ENCODE measurements at regions not wholly inside any gene's neighbourhood (a gene's known extent, or its start where the extent isn't known, plus 50 kb on each side); places are given as distances from the start of the nearest gene placed in this dataset.
"Not testable (repeated sequence)": the region's sequence is repeated elsewhere in the genome, so short reads cannot be mapped to it uniquely, and the experiment has no call there.

DNA sequence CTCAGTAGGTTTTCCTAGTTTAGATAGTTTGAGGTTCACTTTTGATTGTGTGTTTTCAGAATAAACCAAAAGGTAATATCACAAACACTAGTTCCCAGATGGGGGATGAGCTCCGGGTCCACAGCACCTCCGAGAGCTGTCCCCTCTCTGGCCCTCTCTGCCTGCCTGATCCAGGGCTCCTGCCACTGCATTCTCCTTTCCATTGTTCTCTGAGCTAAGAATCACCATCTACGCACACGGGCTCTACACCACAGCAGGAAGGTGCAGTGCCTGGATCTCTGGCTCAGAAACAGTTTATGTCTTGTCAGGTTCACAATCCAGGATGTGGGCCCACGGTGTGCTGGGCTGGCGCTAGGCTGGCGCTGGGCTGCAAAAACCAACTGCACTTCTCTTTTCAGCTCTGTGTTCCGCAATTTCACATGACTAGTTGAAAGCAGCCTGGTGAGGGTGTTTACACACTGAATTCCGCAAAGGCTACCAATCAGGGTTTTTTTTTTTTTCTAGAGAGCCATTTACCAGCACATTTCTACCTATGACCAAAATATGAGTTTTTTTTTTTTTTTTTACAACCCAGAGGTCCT, 167.5 kb downstream of the SOD2 start:
- no peak for DNase-seq (ENCODE audit: low read depth in 2 of 3, low spot score in 1 of 3)

- DNase-seq (ENCODE audit: low read depth in 2 of 3, low spot score in 1 of 3) = no peak
Observed at GRCh38 chr6:159522877-159523547, 170.0 kb downstream of the SOD2 start.

GRCh38 chr6:159521962-159522361, 171.1 kb downstream of the SOD2 start:
- DNase-seq (ENCODE audit: low read depth in 2 of 3, low spot score in 1 of 3) = no peak

DNA sequence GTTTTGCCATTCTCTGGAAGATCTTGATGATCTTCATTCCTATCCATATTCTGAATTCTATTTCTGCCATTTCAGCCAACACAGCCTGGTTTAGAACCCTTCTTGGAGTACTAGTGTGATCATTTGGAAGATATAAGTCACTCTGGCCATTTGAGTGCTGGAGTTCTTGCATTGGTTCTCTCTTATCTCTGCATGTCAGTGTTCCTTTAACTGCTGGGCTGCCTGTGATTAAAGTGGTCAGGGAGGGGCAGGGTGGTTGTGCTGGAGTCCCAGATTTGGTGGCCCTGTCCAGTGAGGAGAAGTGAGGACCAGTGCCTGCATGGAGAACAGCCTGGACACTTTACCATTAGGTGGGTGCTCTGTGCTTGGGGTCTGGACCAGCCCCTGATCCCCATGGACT, 173.0 kb downstream of the SOD2 start:
- DNase-seq (ENCODE audit: low read depth in 2 of 3, low spot score in 1 of 3) = no peak

DNA sequence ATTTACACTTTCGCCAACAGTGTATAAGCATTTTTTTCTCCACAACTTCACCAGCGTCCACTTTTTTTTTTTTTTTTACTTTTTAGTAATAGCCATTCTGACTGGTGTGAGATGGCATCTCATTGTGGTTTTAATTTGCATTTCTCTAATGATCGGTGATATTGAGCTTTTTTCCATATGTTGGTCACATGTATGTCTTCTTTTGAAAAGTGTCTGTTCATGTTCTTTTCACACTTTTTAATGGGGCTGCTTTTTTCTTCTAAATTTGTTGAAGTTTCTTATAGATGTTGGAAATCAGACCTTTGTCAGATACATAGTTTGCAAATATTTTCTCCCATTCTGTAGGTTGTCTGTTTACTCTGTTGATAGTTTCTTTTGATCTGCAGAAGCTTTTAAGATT, 177.2 kb downstream of the SOD2 start:
- not testable (repeated sequence) for DNase-seq (ENCODE audit: low read depth in 2 of 3, low spot score in 1 of 3)

GRCh38 chr6:159513914-159514313, 179.1 kb downstream of the SOD2 start:
- DNase-seq (ENCODE audit: low read depth in 2 of 3, low spot score in 1 of 3) = no peak

DNA sequence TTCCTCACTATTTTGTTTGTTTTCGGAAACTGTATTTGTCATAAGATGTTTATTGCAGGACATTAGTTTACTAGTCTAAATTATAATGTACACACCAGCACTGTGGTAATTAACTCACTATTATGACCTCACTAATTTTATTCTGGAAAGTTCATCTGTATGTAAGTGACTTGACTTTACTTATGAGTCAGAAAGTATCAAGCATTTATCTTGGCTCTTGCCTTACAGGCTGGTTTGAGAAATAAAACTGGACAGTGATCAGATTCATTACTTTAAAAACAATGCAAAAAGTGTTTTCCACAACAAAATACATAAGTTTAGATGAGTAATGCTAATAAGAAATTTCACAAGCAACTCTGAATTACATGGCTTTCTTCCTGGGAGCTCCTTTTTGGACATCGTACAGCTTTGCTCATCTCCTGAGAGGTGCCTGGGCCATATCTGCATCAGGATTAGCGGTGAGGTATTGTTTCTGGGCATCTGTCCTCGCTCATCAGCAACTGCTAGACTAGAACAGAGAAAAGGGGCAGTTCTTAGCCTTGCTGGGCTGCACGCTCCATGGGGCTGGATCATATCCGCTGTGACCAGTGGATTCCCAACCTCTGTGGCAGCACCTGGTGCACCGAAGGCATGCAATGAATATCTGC, 179.8 kb downstream of the SOD2 start:
- no peak for DNase-seq (ENCODE audit: low read depth in 2 of 3, low spot score in 1 of 3)

DNA sequence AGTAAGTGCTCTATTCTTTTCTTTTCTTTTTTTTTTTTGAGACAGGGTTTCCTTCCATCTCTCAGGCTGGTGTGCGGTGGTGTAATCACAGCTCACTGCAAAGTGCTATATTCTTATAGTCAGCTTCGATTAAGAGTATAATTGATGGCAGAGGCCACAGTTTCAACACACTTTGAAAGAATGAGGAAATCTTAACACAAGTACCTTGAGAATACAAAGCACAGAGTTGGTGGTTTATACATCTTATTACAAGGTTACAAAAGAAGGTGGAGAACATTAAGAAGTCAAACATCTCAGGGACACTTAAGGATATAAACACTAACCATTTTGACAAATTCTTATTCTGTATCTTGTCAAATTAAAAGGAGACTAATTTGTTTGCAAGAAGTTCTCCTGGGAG, 180.5 kb downstream of the SOD2 start:
- DNase-seq (ENCODE audit: low read depth in 2 of 3, low spot score in 1 of 3) = no peak

DNA sequence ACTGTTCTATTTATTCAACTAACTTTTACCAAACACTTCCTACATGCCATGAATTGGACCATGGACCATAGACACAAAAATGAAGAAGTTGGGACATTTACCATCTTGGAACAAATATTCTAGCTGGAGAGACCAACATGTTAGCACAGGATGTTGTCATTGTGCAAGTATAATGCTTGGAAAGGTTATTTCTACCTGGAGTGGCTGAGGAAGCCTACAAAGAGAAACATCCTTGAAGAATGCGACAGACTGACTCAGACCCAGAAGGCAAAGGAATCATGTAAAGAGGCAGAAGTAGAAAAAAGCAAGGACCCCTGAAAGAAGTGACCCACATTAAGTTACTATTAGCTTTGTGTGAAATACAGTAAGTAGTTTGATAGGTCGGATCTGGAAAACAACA, 180.9 kb downstream of the SOD2 start:
- no peak for DNase-seq (ENCODE audit: low read depth in 2 of 3, low spot score in 1 of 3)

GRCh38 chr6:159510141-159510540, 182.9 kb downstream of the SOD2 start:
- DNase-seq (ENCODE audit: low read depth in 2 of 3, low spot score in 1 of 3) = no peak

- DNase-seq (ENCODE audit: low read depth in 2 of 3, low spot score in 1 of 3) = no peak
Observed at GRCh38 chr6:159508931-159509330, 184.1 kb downstream of the SOD2 start.

- no peak for DNase-seq (ENCODE audit: low read depth in 2 of 3, low spot score in 1 of 3)
Observed at GRCh38 chr6:159506048-159506447, 187.0 kb downstream of the SOD2 start.

- no peak for DNase-seq (ENCODE audit: low read depth in 2 of 3, low spot score in 1 of 3)
Observed at GRCh38 chr6:159505140-159505922, 187.7 kb downstream of the SOD2 start.

GRCh38 chr6:159501558-159501957, 191.5 kb downstream of the SOD2 start:
- DNase-seq (ENCODE audit: low read depth in 2 of 3, low spot score in 1 of 3) = no peak

DNA sequence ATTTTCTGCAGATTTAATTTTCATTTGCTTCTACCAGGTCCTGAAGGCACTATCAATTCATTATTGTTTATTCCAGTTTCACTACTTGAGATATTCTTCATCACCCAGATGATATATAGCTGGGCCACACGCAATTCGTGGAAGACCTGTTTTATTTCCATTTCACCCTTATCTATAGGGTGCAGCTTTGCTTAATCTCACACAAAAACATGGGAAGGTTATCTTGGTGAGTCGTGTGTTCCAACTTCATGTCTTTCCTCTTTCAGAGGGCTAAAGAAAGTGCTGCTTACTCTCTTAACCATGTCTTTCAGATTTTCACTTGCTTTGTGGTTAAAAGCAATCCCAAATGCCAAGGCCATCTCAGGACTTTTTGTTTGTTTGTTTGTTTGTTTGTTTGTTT, 194.0 kb downstream of the SOD2 start:
- DNase-seq (ENCODE audit: low read depth in 2 of 3, low spot score in 1 of 3) = no peak

GRCh38 chr6:159494586-159494972, 198.5 kb downstream of the SOD2 start:
- DNase-seq (ENCODE audit: low read depth in 2 of 3, low spot score in 1 of 3) = no peak

GRCh38 chr6:159493898-159494585, 199.0 kb downstream of the SOD2 start:
- no peak for DNase-seq (ENCODE audit: low read depth in 2 of 3, low spot score in 1 of 3)

DNA sequence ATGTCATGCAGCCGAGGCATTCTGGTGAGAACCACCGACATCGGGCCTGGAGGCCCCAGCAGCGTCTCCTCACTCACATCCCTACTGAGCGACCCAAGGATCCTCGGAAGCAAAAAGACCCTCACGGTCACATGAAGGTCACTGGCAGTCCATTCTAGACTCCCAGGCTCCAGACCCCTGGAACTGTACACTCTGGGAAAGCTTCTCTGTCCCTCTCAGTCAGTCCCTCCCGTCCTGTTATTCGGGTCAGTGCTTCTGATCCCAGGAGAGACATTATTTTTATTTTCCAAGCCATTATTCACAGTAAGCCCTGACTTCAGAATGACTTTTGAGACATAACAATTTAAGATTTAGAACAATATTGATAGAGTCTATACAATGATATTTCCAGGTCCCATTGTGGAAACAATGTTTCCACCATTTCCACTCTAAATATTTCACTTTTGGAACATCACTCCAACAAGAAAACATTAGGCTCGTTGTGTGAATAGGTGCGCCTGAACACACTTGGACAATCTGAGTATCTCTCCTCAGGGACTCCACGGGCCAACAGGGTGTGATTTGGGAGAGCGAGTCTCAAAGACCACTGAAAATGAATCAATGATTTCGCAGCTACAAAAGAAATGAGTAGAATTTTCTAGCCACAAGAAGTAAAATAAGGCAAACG, 199.7 kb downstream of the SOD2 start:
- no peak for DNase-seq (ENCODE audit: low read depth in 2 of 3, low spot score in 1 of 3)

DNA sequence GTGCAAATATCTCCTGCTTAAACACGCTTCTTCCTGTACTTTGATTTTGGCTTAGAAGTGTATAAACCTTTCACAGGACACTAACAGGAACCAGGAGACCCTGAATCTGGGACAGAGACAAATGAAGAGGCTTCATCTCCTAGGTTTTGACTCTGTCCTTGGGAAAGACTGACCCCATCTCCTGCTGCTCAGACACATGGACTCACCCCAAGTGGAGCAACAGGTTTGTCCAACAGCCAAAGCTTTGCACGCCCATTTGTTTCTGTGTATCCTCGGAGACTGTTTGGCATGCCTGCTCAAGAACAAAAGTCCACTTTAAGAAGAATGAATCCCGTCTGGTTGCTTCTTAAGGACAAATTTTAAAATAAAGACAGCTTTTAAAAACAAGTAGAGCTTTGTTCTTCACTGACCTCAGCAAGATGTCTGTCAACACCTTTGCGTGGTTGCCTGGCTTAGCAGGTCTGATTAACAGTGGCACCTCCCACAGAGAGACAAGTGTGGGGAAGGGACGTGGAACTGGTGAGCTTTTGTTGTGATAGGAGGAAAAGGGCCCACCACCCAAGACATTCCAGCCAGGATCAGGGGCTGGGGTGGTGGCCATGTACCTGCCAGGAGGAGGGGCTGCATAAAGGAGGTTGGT, 202.6 kb downstream of the SOD2 start:
- DNase-seq (ENCODE audit: low read depth in 2 of 3, low spot score in 1 of 3) = no peak

DNA sequence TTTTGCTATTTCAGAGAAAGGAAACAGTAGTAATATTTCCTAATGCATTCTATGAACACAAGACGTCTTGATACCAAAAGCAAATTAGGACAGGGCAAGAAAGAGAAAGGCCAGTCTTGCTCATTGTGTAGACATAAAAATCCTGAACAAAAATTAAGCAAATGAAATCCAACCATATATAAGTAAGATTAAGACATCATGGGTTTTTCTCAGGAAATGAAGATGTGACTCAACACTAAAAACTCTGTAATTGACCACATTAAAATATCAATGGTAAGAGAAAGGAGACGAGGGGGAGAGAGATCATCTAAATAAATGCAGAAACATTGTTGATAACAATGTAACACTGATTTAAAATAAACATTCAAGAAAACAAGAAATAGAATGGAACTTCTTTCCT, 205.4 kb downstream of the SOD2 start:
- DNase-seq (ENCODE audit: low read depth in 2 of 3, low spot score in 1 of 3) = no peak
